Stromal cell of bone marrow (primary cell): ENCODE measurements at regions not wholly inside any gene's neighbourhood (a gene's known extent, or its start where the extent isn't known, plus 50 kb on each side); places are given as distances from the start of the nearest gene placed in this dataset.
"Not testable (repeated sequence)": the region's sequence is repeated elsewhere in the genome, so short reads cannot be mapped to it uniquely, and the experiment has no call there.

Source experiments
- DNase-seq: peaks from one replicate; pipeline ENCODE4 v3.0.0-alpha.2; 2012; ENCODE audit warnings: low read depth

DNA sequence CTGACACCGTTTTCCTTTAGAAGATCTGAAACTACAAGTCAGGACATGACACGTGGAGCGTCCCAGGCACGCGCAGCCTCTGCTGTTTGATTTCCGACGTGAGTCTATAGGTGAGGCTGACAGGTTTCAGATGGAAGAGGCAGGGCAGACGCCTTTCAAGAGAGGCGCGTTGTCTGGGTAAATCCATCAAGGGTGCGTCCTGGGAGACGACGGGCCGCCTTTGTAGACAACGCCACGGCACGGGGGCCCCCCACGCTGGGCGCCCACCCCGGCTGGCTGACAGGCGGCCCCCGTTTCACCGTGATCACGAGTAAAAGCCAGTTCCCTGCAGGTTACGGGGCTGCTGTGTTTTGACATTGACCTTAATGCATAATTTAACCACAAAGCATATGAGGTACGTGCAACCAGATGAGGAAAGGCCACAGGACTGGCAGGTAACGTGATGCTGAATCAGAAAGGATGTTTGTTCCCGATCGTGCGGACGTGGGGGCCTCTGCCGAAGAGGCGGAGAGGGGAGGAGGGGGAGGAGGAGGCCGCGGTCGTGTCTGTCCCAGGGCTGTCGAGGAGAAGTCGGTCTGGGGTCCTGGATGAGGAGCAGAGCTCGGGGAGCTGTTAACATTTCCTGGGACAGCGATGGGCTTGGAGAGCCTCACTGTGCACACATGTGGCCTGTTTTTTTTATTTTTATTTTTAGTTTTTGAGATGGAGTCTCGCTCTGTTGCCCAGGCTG lies 51.1 kb upstream of the PPP2R3B start:
- DNase-seq = no peak

DNA sequence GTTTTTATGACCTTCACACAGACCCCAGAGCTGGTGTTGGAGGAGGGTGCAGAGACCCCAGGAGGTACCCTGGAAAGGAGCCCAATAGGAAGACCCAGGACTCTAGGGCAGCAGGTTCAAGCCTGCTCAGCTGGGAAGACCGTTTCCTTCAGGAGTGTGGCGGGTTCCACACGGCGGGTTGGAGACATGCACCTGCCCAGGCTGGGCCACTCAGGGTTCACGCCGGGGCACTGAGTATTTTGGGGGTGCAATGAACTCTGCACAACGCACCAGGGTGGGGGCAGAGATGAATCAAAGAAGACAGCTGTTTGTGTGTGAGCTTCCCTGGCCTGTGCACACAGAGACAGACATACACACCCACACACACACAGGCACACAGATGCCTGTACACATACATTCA lies 52.5 kb upstream of the PPP2R3B start:
- DNase-seq = no peak

DNA sequence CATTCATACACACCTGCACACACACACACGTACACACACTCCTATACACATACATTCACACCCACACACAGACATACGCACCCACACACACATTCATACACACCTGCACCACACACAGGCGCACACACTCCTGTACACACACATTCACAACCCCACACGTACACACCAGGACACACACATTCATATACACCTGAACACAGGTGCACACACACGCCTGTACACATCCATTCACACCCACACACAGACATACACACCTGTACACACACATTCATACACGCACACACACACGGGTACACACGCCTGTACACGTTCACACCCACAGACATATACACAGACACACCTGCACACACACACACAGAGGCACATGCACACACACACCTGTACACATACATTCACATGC lies 53.0 kb upstream of the PPP2R3B start:
- no peak for DNase-seq

DNA sequence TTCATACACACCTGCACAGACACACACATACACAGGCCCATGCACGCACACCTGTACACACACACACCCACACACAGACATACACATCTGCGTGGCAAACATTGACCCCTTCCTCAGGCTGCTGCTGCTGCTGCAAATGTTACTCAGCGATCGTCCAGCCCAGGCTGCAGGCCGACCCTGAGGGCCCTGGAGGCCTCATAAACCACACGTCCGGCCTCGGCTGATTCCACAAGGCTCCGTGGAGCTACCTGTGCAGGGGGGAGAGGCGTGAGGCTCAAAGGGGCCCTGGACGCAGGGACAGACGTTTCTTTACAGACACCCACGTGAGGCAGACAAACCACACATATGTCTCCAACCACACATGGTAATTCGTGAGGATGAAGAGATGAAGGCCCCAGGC lies 53.9 kb upstream of the PPP2R3B start:
- DNase-seq = no peak

DNA sequence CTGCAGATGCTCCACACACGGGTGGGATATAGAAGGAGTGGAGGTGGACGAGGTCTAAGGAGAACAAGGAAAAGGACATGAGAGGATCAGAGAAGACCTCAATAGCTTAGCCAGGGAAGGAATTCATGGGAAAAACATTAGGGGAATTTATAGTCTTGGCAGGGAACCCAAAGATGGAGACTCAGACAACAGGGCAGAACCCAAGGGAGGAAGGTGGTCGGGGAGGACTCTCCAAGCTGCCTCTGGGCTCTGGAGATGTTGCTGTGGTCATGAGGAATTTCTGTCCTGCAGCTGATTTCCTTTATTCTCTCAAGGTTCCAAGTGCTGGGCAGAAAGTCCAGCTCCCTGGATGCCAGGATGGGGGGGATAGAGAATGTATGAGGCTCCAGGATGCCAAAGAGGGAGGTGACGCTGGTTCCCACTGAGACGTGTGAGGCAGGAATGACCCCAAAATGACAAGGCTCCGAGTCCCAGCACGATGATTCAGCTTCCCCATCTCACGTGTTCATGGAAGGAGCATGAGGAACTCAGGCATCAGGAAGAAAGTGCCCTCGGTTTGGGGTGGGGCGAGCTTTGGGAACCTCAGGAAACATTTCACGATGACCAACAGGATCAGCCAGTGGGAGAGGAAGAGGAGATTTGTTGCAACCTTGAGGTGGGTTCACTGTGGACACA lies 57.0 kb upstream of the PPP2R3B start:
- no peak for DNase-seq

DNA sequence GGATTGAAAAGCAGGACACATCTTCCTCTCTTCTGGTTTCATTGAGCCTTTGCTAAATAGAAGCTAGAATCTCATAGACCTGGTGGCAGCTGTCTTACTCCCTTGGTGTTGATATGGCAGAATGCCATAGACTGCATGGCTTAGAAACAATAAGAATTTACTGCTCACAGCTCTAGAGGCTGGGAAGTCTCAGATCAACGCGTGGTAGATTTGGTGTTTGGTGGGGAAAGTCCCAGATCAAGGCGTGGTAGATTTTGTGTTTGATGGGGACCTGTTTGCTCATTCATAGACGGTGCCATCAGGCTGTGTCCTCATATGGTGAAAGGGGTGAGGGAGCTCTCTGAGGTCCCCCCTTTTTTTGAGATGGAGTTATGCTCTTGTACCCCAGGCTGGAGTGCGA lies 57.6 kb upstream of the PPP2R3B start:
- no peak for DNase-seq

DNA sequence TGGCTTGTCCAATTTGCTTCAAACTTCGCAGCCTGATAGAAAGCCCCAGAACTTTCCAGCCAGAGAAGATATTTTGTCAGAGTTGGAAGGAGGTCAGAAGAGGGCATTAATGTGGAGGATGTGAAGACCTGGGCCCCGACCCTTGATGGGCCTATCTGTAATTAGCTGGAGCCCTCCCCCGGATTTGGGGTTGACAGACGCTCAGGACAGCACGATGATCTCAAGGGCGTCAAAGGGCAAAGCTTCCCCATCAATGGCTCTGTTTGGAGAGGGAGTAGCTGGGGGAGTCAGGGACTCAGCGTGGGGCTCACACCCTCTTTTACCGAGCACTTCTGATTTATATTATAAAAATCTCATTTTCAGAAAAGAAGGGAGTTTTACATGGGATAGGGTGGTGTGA lies 59.0 kb upstream of the PPP2R3B start:
- DNase-seq = no peak

DNA sequence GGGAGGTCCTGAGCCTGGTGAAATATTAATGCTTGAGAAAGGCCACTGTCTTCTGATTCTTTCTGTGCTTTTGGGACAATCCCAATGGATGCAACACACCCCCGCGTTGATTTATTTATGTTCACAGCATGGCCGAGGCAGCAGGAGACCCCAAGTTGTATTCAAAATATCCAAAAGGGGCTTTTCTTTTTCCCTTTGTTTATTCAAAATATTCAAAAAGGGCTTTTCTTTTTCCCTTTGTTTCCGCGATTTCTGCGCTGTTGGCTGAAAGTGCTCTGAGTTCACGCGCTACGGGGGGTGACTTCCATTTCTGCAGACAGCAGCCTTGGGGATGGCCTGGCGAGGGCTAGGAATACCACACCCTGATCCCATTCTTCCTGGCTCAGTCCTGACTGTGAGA lies 59.5 kb upstream of the PPP2R3B start:
- DNase-seq = no peak

DNA sequence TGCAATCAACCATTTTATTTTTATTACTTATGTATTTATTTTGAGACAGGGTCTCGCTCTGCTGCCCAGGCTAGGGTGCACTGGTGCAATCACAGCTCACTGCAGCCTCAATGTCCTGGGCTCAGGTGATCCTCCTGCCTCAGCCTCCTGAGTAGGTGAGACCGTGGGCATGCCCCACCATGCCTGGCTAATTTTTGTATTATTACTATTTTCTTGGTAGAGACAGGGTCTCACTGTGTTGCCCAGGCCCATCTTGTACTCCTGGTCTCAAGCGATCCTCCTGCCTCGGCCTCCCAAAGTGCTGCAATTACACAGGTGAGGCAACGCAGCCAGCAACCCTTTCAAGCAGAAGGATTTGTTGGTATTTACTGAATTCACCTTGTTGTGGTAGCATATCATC lies 60.3 kb upstream of the PPP2R3B start:
- DNase-seq = no peak

DNA sequence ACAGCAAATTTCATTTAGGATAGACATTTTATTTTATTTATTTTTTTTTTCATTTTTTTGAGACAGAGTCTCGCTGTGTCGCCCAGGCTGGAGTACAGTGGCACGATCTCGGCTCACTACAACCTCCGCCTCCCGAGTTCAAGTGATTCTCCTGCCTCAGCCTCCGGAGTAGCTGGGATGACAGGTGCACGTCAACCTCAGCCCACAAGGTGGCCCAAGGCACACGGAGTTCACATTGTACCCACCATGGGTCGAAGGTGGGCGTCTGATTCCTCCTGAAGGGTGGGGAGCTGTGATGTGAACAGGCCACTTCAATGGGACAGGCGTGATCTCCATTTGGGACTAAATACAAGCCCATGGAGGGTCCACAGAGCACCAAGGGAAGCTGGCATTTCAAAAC lies 65.0 kb upstream of the PPP2R3B start:
- not testable (repeated sequence) for DNase-seq

DNA sequence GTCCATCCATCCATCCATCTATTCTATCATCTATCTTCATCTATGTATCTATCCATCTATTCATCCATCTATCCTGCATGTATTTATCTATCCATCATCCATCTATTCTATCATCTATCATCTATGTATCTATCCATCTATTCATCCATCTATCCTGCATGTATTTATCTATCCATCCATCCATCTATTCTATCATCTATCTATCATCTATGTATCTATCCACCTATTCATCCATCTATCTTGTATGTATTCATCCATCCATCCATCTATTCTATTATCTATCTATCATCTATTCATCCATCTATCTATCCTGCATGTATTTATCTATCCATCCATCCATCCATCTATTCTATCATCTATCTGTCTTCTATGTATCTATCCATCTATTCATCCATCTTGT lies 65.9 kb upstream of the PPP2R3B start:
- DNase-seq = no peak

DNA sequence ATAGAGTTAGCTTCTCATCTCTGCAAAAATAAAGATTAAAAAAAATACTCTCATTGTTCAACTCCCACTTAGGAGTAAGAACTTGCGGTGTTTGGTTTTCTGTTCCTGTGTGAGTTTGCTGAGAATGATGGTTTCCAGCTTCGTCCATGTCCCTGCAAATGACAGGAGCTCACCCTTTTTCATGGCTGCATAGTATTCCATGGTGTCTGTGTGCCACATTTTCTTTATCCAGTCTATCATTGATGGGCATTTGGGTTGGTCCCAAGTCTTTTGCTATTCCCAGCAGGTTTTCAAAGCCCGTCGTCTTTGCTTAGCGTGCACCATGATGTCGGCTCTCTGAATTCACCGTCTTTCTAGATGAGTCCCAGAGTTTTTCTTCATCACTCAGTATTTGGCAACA lies 67.8 kb upstream of the PPP2R3B start:
- not testable (repeated sequence) for DNase-seq

DNA sequence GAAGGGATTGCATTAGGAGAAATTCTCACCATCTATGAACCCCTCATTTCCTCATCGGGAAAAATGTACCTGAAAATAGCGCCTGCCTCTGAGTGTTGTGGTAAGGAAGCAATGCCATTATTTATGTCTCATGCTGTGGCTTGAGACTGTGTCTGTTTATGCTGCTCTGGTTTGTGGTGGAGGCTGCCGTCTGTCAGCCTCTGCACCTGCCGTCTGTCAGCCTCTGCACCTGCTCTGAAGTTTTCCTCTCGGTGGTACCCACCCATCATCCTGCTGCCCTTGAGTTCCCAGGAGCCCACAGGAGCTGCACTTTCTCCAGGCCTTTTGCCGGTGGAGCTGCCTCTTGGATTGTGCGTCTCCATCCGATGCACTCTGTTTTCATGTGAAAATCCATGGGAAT lies 68.5 kb upstream of the PPP2R3B start:
- no peak for DNase-seq

DNA sequence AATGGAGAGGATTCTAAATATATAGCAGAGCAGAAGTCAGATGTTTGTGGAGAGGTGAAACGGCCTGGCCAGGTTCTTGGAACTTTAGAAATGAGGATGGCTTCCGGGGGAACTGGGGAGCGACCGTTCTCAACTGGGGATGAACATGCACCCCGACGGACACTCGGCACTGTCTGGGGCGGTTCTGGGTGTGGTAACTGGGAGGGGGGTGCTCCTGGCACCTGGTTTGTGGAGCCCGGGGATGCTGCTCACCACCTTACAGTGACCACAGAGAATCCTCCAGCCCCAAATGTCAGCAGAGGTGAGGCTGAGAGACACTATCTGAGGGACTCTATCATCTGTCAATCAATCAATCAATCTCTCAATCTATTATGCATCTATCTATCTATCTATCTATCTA lies 69.0 kb upstream of the PPP2R3B start:
- no peak for DNase-seq

DNA sequence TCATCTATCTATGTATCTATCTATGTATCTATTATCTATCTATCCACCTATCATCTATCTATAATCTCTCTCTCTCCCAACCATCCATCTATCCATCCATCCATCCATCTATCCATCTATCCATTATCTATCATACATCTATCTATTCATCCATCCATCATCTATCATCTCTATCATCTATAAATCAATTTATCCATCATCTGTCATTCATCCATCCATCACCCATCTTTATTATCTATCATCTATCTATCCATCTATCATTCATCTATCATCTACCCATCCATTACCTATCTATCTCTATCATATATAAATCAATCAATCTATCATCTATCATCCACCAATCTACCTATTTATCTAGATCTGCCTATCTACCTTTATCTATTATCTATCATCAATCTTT lies 69.4 kb upstream of the PPP2R3B start:
- DNase-seq = no peak

DNA sequence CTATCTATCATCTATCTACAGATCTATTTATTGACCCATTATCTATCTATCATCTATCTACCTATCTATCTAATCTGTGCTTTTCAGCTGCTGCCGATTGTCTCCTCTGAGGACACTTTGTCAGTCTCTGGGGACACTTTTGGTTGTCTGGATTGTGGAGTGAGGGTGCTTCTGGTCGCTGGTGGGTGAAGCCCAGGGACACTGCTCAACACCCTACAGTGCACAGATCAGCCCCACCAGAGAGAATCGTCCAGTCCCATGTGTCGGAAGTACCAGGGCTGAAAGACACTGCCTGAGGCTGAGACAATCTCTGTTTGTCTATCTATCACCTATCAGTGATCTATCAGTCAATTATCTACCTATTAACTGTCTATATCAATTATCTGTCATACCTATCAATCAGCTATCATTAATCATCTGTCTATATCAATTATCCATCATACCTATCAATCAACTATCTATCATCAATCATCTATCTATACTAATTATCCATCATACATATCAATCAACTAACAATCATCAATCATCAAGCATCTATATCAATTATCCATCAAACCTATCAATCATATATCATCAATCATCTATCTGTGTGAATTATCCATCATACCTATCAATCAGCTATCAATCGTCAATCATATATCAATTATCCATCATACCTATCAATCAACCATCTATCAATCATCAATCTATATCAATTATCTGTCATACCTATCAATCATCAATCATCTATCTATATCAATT lies 70.0 kb upstream of the PPP2R3B start:
- no peak for DNase-seq

DNA sequence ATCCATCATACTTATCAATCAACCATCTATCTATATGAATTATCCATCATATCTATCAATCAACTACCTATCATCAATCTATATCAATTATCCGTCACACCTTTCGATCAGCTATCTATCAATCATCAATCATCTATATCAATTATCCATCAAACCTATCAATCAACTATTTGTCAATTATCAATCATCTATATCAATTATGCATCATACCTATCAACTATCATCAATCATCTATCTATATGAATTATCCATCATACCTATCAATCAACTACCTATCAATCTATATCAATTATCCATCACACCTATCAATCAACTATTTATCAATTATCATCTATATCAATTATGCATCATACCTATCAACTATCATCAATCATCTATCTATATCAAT lies 70.6 kb upstream of the PPP2R3B start:
- DNase-seq = no peak

DNA sequence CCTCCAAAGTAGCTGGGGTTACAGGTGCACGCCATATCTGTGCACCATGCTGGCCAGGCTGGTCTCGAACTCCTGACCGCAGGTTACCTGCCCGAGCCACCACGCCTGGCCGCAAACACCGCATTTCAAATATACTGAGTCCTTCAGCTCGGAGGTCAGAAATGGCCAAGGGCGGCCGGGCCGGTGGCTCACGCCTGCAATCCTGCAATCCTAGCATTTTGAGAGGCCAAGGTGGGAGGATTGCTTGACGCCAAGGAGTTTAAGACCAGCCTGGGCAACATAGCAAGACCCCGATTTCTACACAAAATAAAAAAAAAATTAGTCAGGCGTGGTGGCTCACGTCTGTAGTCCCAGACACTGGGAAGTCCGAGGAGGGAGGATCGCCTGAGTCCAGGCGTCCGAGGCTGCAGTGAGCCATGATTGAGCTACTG lies 71.9 kb upstream of the PPP2R3B start:
- DNase-seq = no peak

DNA sequence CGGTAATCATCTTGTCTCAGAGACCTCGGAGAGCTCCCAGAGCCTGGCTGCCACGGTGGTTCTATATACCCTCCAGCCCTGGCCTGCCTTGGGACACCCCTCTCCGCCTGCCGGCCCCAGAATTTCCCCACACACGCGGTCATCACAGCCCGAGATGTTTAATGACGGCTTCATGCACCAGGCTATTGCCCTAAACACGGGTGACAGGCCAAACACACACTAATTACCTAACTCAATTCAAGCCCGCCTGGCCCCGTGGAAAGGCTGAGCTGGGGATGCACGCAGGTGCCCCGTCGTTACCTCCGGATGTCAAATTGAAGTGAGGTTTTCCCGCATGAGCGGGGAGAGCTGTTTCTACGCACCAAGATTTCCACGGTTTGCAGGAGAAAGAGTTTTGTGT lies 72.9 kb upstream of the PPP2R3B start:
- no peak for DNase-seq

DNA sequence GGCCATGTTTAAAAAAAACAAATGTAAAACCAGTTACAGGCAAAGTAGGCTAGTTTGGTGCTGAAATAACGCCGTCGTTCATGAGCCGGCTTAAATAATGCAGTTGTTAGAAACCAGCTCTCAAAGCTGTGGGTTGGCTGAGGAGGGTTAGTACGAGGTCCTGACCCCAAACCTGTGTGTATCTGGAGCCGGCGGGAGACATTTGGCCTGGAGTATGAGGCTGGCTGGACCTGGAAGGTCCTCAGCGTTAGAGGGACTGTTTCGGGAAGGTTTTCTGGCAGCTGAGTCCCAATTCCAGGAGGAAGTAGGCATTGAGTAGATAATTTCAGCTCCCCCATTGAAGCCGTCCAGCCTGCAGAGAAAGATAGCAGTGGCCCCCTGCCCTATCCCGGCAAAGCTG lies 73.4 kb upstream of the PPP2R3B start:
- DNase-seq = no peak

DNA sequence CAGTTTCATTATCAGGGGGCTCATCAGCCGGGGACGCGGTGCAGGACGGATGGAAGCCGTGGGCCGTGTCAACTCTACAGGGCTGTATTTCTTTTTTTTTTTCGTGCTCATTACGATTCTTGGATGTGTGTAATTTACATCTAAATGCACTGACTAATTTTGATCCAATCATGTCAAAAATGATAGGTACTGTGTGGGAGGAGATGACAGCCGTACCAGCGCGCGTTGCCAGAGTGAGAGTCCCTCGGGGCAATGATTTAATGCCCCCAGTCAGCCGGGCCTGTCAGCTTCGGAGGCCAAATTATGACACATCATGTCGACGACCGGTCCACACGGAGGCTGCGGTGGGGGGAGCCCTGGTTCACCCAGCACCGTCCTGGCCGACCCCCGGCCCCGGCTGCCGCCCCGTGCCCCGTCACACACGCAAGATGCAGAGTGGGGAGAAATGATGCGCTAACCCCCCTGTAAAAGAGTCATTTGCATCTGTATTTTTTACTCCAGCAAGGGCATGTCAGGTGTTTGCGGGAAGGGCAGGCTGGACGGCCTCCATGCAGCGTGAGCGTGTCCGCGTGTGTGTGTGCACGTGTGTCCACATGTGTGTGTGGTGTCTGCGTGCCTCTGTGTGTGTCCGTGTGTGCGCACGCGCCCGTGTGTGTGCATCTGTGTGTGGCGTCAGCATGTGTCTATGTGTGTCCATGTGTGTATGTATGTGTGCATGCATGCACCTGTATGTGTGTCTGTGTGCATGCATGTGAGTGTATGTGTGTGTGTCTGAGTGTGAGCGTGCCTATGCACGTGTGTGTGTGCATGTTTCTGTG lies 74.3 kb upstream of the PPP2R3B start:
- no peak for DNase-seq

DNA sequence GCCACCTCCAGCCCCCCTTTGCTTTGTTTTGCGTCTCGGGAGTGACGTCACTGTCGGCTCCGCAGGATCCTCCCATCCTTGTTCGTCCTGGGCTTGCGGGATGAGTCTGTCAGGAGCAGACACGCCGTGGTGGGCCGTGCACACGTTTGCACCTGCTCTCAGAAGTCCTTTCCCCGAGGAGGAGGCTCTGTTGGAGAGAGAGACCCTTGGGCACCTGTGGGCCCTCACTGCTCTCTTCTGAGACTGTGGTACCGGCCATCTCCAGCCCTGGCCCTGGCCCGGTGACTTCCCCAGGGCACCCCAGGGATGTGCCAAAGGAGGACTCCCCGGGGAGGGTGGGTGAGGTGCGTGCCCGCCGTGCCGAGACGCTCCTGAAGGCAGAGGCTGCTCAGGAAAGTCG lies 76.1 kb upstream of the PPP2R3B start:
- DNase-seq = no peak
